PC-9 (cell line): ENCODE measurements at regions not wholly inside any gene's neighbourhood (a gene's known extent, or its start where the extent isn't known, plus 50 kb on each side); places are given as distances from the start of the nearest gene placed in this dataset.

ENCODE experiments used
- CTCF ChIP-seq: fragments of 200-600 bp; sonication (generic); conservative IDR thresholded peaks from 2 replicates; pipeline ENCODE4 v1.6.1; 2017; ENCODE audit warnings: mixed run types, antibody characterized with exemption, mild to moderate bottlenecking, moderate library complexity
- EZH2 ChIP-seq: fragments of 200-600 bp; sonication (generic); IDR thresholded peaks from 2 replicates; pipeline ENCODE4 v1.8.0; 2017; ENCODE audit warnings: antibody characterized with exemption, low read depth

GRCh38 chr10:62718585-62718984 is 85.9 kb upstream of the ADO start:
- TF ChIP-seq CTCF (no peak), EZH2 (no peak)
